GM23338 (cell line): ENCODE measurements at regions not wholly inside any gene's neighbourhood (a gene's known extent, or its start where the extent isn't known, plus 50 kb on each side); places are given as distances from the start of the nearest gene placed in this dataset.

Experiments
- ATAC-seq: fragments of 200-7000 bp; cut with Tn5 transposase; 3 replicates; pipeline ENCODE4 v1.9.1; 2020
- DNase-seq: peaks from one replicate; pipeline ENCODE4 v3.0.0-alpha.2; 2015; ENCODE audit warnings: low spot score
- H2AFZ ChIP-seq: fragments of 200-600 bp; sonication (generic); 2 replicates; pipeline ENCODE4 v1.8.0; 2016; ENCODE audit warnings: antibody characterized with exemption, mild to moderate bottlenecking, moderate library complexity
- H3F3A ChIP-seq: fragments of 200-600 bp; sonication (generic); replicated peaks from 2 replicates; pipeline ENCODE4 v1.8.0; 2017; ENCODE audit warnings: antibody characterized with exemption, mixed run types, low read depth
- H3K27ac ChIP-seq: fragments of 200-600 bp; sonication (generic); 2 replicates; pipeline ENCODE4 v1.6.1; 2016; ENCODE audit warnings: low read depth
- H3K27me3 ChIP-seq: fragments of 200-600 bp; sonication (generic); 2 replicates; pipeline ENCODE4 v1.8.0; 2016; ENCODE audit warnings: mild to moderate bottlenecking, mixed run types, moderate library complexity; ENCODE audit not compliant: insufficient read depth
- H3K36me3 ChIP-seq: fragments of 200-600 bp; sonication (generic); 2 replicates; pipeline ENCODE4 v1.8.0; 2016; ENCODE audit warnings: mild to moderate bottlenecking; ENCODE audit not compliant: insufficient read depth
- H3K4me1 ChIP-seq: fragments of 200-600 bp; sonication (generic); 2 replicates; pipeline ENCODE4 v1.8.0; 2016; ENCODE audit warnings: mild to moderate bottlenecking, moderate library complexity; ENCODE audit not compliant: insufficient read depth
- H3K4me2 ChIP-seq: fragments of 200-600 bp; sonication (generic); 2 replicates; pipeline ENCODE4 v1.7.1; 2017; ENCODE audit warnings: mixed run types
- H3K4me3 ChIP-seq: fragments of 200-600 bp; sonication (generic); 2 replicates; pipeline ENCODE4 v1.6.1; 2016; ENCODE audit warnings: mixed run types
- H3K79me2 ChIP-seq: fragments of 200-600 bp; sonication (generic); replicated peaks from 2 replicates; pipeline ENCODE4 v1.8.0; 2017; ENCODE audit warnings: mild to moderate bottlenecking; ENCODE audit not compliant: insufficient read depth
- H3K9me2 ChIP-seq: fragments of 200-600 bp; sonication (generic); 2 replicates; pipeline ENCODE4 v1.8.0; 2017; ENCODE audit not compliant: insufficient read depth
- H4K20me1 ChIP-seq: fragments of 200-600 bp; sonication (generic); replicated peaks from 2 replicates; pipeline ENCODE4 v1.8.0; 2017; ENCODE audit warnings: mild to moderate bottlenecking; ENCODE audit not compliant: insufficient read depth
- H3K27ac Mint-ChIP-seq: 2 replicates; pipeline ENCODE4 v1.8.0; 2020; ENCODE audit warnings: inconsistent platforms, mild to moderate bottlenecking, moderate library complexity, mixed read lengths
- H3K27me3 Mint-ChIP-seq: 3 replicates; pipeline ENCODE4 v1.8.0; 2022; ENCODE audit warnings: low read depth, mild to moderate bottlenecking, moderate library complexity, mixed read lengths, inconsistent platforms; ENCODE audit not compliant: insufficient read depth, poor library complexity
- H3K36me3 Mint-ChIP-seq: 3 replicates; pipeline ENCODE4 v1.8.0; 2021; ENCODE audit warnings: low read depth, mild to moderate bottlenecking, inconsistent platforms, moderate library complexity, mixed read lengths
- H3K4me1 Mint-ChIP-seq: 3 replicates; pipeline ENCODE4 v1.8.0; 2020; ENCODE audit warnings: mild to moderate bottlenecking, inconsistent platforms, mixed read lengths
- H3K4me3 Mint-ChIP-seq: 3 replicates; pipeline ENCODE4 v1.8.0; 2021; ENCODE audit warnings: moderate library complexity, mild to moderate bottlenecking, inconsistent platforms, mixed read lengths
- H3K9me3 Mint-ChIP-seq: 3 replicates; pipeline ENCODE4 v1.8.0; 2020; ENCODE audit warnings: moderate library complexity, mild to moderate bottlenecking, inconsistent platforms, mixed read lengths
- CREB1 ChIP-seq: fragments of 250-450 bp; sonication (Bioruptor Pico); IDR thresholded peaks from 2 replicates; pipeline ENCODE4 v1.5.0; 2020; ENCODE audit warnings: low read depth, mild to moderate bottlenecking, moderate library complexity
- ETS1 ChIP-seq: IDR thresholded peaks from 2 replicates; pipeline ENCODE4 v1.6.1; 2016; ENCODE audit warnings: antibody characterized with exemption
- EZH2 ChIP-seq: fragments of 200-600 bp; sonication (generic); IDR thresholded peaks from one replicate; pipeline ENCODE4 v1.8.0; 2017; ENCODE audit warnings: antibody characterized with exemption, mild to moderate bottlenecking, low read depth; ENCODE audit not compliant: unreplicated experiment
- EZH2phosphoT487 ChIP-seq: fragments of 200-600 bp; sonication (generic); IDR thresholded peaks from one replicate; pipeline ENCODE4 v1.8.1; 2018; ENCODE audit warnings: antibody characterized with exemption; ENCODE audit not compliant: unreplicated experiment
- JUNB ChIP-seq: IDR thresholded peaks from one replicate; pipeline ENCODE4 v1.6.1; 2016; ENCODE audit warnings: antibody characterized with exemption; ENCODE audit not compliant: unreplicated experiment
- NANOG ChIP-seq: IDR thresholded peaks from 2 replicates; pipeline ENCODE4 v1.6.1; 2016; ENCODE audit warnings: antibody characterized with exemption, borderline replicate concordance
- POLR2AphosphoS5 ChIP-seq: IDR thresholded peaks from 2 replicates; pipeline ENCODE4 v1.6.1; 2016; ENCODE audit warnings: antibody characterized with exemption, low read depth
- REST ChIP-seq: IDR thresholded peaks from one replicate; pipeline ENCODE4 v1.6.1; 2018; ENCODE audit warnings: antibody characterized with exemption; ENCODE audit not compliant: unreplicated experiment
- STAT1 ChIP-seq: IDR thresholded peaks from one replicate; pipeline ENCODE4 v1.6.1; 2016; ENCODE audit warnings: antibody characterized with exemption; ENCODE audit not compliant: unreplicated experiment
- ZNF114 ChIP-seq: fragments of 250-450 bp; sonication (Bioruptor Pico); IDR thresholded peaks from 2 replicates; pipeline ENCODE4 v1.5.0; 2020; ENCODE audit warnings: mild to moderate bottlenecking, moderate library complexity
- ZNF331 ChIP-seq: fragments of 250-450 bp; sonication (Bioruptor Pico); IDR thresholded peaks from 2 replicates; pipeline ENCODE4 v1.5.0; 2020; ENCODE audit warnings: low read depth, mild to moderate bottlenecking, moderate library complexity

- Mint-ChIP-seq H3K4me3 (no peak overlapping the region), H3K36me3 (peaks cover 45% of the 10 kb centered on the region), H3K4me1 (no peaks in the 10 kb centered on the region), H3K27ac (no peak overlapping the region), H3K27me3 (peaks cover 14% of the 10 kb centered on the region), H3K9me3 (peaks cover 95% of the 10 kb centered on the region)
- no peak for TF ChIP-seq EZH2
- no peak for TF ChIP-seq CREB1
- no peak for TF ChIP-seq JUNB
- H3F3A ChIP-seq: no peaks in the 10 kb centered on the region
- no peak overlapping the region for H3K27ac ChIP-seq
- ATAC-seq (no peak), DNase-seq (no peak)
- no peaks in the 10 kb centered on the region for H3K79me2 ChIP-seq
- H4K20me1 ChIP-seq: no peaks in the 10 kb centered on the region
- H3K9me2 ChIP-seq: no peaks in the 10 kb centered on the region
- no peaks in the 10 kb centered on the region for H3K4me1 ChIP-seq
- no peaks in the 10 kb centered on the region for H3K27me3 ChIP-seq
- H3K4me2 ChIP-seq: no peak overlapping the region
- no peak overlapping the region for H3K4me3 ChIP-seq
- H3K36me3 ChIP-seq: no peaks in the 10 kb centered on the region
- H2AFZ ChIP-seq: no peak overlapping the region
Observed at GRCh38 chr16:35184356-35184870, 1725.0 kb downstream of the TP53TG3F start.

DNA sequence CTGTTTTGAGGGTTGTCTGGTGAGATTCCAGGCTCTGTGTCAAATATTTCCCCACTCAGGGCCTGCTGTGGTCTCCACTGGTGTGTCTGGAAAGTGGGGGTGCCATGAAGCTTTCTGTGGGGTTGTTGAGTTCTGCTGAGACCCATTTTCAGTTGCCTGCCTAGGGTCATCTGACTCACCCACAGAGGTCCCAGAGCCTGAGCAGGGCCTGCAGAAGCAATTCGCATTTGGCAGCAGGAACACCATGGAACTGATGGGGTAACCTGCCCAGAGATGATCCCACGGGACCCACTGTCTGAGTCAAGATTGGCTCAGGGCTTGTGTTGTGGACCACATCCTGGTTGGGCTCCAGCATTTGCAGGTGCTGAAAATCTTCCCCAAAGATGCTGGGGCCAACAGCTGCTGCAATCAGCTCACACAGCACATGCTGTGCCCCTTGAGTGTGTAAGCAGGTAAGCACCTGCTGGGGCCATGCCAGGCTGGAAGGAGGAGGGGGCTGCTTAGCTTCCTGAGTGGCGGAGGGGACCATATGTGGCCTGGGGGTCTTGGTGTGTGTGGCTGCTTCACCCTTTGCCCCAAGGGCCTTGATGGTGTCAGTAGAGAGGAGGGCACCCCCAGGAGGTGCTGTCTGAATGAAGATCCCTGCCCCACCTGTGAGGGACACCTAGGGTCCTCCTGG is 1726.1 kb downstream of the TP53TG3F start:
- no peaks in the 10 kb centered on the region for H3K27me3 ChIP-seq
- H3K36me3 ChIP-seq: peaks cover 3% of the 10 kb centered on the region; the same call in 1 of the 2 replicates
- H3K27ac ChIP-seq: no peak overlapping the region
- DNase-seq (no peak), ATAC-seq (no peak)
- no peaks in the 10 kb centered on the region for H4K20me1 ChIP-seq
- H3K4me1 ChIP-seq: no peaks in the 10 kb centered on the region
- Mint-ChIP-seq H3K4me3 (no peak overlapping the region), H3K27me3 (peaks cover 14% of the 10 kb centered on the region), H3K36me3 (peaks cover 44% of the 10 kb centered on the region), H3K27ac (no peak overlapping the region), H3K9me3 (peaks cover 92% of the 10 kb centered on the region), H3K4me1 (no peaks in the 10 kb centered on the region)
- no peaks in the 10 kb centered on the region for H3K9me2 ChIP-seq
- no peak overlapping the region for H3K4me3 ChIP-seq
- no peak overlapping the region for H2AFZ ChIP-seq
- H3K4me2 ChIP-seq: no peak overlapping the region
- H3F3A ChIP-seq: no peaks in the 10 kb centered on the region
- TF ChIP-seq ZNF114 (CRISPR knock-in tag) (no peak), ZNF331 (no peak), ETS1 (no peak), JUNB (no peak)
- H3K79me2 ChIP-seq: no peaks in the 10 kb centered on the region

GRCh38 chr16:35186045-35186759 is 1726.8 kb downstream of the TP53TG3F start:
- H3K9me3 Mint-ChIP-seq: peaks cover 89% of the 10 kb centered on the region
- Histone ChIP-seq H3K9me2 (no peaks in the 10 kb centered on the region), H3K4me2 (no peak overlapping the region), H3K27ac (no peak overlapping the region), H3K36me3 (peaks cover 10% of the 10 kb centered on the region; the same call in 1 of the 2 replicates), H2AFZ (no peak overlapping the region), H3F3A (no peaks in the 10 kb centered on the region), H3K4me1 (no peaks in the 10 kb centered on the region), H3K79me2 (no peaks in the 10 kb centered on the region), H3K4me3 (no peak overlapping the region), H3K27me3 (no peaks in the 10 kb centered on the region), H4K20me1 (no peaks in the 10 kb centered on the region)
- peaks cover 44% of the 10 kb centered on the region for H3K36me3 Mint-ChIP-seq
- no peak for DNase-seq
- no peak overlapping the region for H3K27ac Mint-ChIP-seq
- ATAC-seq: no peak
- no peaks in the 10 kb centered on the region for H3K4me1 Mint-ChIP-seq
- H3K4me3 Mint-ChIP-seq: no peak overlapping the region
- H3K27me3 Mint-ChIP-seq: peaks cover 14% of the 10 kb centered on the region
- no peak for TF ChIP-seq NANOG
- TF ChIP-seq EZH2phosphoT487: no peak
- TF ChIP-seq ZNF331: no peak
- TF ChIP-seq POLR2AphosphoS5: no peak
- TF ChIP-seq STAT1: no peak
- TF ChIP-seq REST: no peak
- TF ChIP-seq CREB1: no peak
